Fibroblast of peridontal ligament (primary cell): ENCODE measurements at regions not wholly inside any gene's neighbourhood (a gene's known extent, or its start where the extent isn't known, plus 50 kb on each side); places are given as distances from the start of the nearest gene placed in this dataset.
"Not testable (repeated sequence)": the region's sequence is repeated elsewhere in the genome, so short reads cannot be mapped to it uniquely, and the experiment has no call there.

Source experiments
- DNase-seq: peaks from one replicate; pipeline ENCODE4 v3.0.0-alpha.2; 2010; ENCODE audit errors: extremely low read depth

DNA sequence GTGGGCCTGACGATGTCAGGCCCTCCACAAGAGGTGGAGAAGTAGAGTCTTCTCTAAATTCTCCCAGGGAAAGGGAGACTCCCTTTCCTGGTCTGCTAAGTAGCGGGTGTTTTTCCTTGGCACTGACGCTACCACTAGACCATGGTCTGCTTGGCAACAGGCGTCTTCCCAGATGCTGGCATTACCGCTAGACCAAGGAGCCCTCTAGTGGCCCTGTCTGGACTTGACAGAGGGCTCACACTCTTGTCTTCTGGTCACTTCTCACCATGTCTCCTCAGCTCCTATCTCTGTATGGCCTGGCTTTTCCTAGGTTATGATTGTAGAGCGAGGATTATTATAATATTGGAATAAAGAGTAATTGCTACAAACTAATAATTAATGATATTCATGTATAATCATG is 51.1 kb upstream of the RASSF6 start:
- DNase-seq: not testable (repeated sequence)

DNA sequence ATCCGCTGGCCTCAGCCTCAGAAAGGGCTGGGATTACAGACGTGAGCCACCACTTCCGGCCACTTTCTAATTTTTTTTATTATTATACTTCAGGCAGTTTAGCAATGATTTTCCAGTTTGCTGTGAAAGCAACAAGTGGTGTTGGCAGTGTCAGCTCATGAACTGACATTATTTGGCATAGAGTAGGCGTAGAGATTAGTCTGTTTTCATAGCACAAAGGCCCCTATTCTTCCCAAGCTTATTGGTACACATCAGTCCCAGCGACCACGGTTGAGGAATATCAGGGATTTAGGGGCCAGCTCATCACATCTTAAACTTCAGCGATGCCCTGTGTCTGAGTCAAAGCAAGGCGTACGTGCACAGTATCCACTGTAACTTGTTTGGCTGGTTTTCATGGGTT is 53.0 kb upstream of the RASSF6 start:
- DNase-seq: no peak

DNA sequence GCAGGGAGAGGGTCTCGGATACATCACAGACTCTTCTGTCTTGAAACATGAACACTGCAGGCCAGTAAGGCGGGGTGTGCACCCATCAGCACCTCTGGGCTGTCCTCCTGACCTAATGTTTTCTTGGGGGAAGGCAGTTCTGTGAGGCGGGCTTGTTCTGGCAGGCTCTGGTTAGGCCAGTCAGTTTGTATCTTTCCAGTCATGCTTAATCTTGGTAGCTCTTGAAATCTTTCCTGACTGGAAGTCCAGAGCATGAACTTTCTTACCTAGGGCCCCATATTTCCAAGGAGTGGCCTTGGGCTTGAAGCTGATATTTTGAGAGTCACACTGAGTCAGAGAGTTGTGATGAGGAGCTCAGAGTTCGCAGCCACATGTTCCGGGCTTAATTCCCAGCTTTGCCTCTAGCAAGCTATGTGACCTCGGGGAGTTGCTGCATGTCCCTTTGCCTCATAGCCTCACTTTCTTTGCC is 54.2 kb upstream of the RASSF6 start:
- peak; percentile 49 for DNase-seq

DNA sequence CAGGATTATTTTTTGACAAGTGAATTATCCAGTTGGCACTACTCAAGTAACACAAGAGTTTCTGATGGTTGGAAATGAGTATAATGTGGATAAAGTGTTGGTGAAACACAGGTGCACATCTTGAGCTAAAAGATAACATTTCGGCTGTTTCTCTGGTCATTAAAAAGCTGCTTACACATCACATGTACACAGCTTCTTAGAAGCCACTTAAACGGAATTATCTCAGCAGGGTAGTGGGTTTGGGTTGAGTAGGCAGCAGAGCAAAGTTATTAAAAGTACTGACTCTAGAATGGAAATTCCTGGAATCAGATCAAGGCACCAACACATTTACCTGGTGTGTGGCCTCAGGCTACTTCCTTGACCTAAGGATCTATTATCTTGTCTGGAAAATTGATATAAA is 55.4 kb upstream of the RASSF6 start:
- no peak for DNase-seq

DNA sequence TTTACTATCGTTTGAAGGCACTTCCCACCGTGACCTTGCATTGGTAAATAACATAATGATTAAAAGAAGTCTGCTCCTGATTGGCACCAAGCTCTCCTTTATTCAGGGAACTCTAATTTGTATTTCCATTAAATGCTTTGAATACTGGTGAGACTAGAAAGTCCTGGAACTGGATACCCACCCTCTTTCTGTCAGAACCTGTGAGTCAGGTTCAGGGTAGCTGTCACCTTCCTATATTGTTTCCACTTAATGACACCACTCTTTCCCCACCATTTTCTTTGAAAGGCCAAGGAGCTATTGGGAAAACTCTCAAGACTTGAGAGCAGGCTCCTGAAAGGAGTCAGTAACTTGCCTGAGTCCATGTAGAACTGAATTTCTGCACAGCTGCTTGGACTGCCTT is 55.9 kb upstream of the RASSF6 start:
- no peak for DNase-seq

DNA sequence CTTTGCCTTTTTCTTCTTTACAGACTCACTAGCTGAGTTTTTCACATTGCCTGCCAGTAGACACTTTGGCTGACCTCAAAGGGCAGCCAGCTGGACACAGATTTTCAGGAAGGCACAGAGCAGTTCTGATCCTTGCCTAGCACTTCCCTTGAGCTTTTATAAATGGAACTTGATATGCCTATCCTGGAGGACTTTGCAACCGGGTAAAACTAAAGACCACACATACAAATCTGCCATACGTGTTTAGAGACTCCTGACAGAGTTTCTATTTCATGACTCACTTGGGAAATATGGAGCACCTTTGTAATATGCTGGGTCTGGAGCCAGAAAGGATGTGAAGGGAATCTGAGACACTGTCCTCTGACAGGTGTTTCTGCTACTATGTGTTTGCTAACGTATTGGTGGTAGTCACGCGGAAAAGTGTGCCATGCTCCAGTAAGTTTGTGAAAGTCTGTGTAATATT is 56.7 kb upstream of the RASSF6 start:
- peak; percentile 52 for DNase-seq

DNA sequence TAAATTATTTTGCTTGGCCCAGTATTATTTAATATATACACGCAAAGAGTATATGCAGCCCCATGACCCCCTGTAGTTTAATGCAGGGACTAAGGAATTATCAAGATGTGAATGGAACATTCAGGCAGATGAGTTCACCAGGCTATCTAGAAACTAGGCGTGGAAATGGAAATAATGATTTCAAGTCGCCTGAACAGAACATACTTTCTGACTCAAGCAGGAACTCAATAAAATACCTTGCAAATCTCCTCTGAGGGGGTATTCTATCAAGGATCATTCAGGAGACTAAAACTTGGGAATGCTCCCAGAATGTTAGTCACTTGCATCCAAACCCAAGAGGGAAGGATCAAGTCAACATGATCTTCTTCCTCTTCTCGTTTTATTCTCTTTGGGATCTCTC is 59.6 kb upstream of the RASSF6 start:
- peak; percentile 50 for DNase-seq

DNA sequence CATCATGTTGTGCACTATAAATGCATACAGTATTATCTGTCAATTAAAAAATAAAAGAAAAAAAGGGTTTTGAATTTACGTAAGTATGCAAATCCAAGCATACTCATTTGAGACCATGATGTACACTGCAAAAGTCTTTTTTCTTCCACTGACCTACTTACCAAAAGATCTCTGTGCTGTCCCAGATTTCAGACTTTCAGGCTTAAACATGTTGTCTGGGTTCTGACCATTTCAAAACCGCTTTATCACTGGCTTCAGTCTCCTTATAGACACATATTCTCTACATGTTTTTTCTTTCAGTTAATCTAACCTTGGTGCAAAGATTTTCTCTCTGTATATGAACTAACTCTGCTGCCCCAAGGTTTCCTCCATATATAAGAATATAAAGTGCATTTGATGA is 58.6 kb upstream of the CXCL8 start:
- DNase-seq: no peak

DNA sequence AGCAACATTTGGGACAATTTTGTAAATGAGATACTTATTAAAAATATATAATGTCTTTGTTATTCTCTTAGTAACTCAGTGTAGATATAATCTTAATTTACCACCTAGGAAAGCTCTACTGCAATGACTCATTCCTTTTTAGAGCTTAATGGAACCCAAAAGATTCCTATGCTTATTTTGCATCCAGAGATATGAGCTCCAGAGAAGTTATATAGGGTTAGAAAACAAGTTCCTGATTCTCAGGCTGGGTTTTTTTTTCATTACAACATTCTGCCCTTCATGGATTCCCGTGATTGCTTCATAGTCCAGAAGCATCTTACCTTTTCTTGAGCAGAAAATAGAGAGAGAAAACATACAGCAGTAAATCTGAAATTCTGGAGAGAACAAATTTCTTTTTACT is 57.9 kb upstream of the CXCL8 start:
- DNase-seq: no peak

DNA sequence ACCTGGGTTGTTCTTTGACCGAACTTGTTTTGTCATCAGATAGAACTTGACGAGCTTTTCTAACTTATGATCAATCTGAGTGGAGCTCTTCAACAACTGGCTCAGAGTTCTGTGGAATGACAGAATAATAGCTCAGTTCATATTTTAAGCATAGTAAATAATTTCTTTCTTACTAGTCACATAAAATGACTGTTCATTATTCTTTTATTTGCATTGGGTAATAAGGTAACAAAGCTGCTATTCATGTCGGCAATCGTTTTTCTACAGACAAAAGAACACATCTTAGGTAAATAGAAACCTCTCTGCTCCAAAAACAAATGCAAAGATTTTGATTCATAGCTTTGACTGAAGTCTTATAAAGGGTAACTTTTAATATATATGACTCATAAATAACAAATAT is 57.3 kb upstream of the CXCL8 start:
- no peak for DNase-seq

DNA sequence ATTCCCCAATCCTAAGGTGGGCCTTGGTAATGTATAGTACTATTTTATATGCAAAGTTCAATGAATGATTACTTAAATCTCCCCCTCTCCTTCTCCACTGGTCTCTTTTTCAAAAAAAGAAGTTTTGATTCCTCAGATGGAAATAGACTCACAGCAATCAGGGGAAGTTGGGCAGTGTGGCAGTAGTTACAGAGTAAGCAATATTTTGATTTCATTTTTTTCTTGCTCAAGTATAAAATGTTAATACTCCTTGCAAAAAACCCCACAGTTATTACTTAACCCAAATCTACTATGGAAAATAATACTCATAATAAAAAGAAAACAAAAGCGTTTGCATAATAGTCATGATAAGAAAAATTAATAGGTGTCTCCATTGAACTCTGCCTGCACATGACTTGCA is 56.9 kb upstream of the CXCL8 start:
- no peak for DNase-seq

DNA sequence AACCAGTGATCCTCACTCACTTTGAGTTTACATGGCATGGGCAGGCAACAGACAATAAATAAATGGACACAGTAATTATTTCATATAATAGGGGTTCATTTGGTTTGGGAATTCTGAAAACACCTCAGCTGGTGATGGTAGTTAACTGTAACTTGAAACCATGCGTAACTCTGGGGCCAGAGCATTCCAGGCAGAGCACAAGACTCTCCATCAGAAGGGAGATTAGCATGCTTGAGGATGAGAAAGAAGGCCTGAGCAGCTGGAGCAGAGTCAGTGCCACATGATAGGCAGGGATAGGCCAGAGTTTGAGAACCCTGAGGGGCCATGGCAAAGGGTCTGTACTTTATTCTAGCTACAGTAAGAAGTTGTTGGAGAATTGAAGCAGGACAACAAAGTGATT is 56.3 kb upstream of the CXCL8 start:
- DNase-seq: no peak

DNA sequence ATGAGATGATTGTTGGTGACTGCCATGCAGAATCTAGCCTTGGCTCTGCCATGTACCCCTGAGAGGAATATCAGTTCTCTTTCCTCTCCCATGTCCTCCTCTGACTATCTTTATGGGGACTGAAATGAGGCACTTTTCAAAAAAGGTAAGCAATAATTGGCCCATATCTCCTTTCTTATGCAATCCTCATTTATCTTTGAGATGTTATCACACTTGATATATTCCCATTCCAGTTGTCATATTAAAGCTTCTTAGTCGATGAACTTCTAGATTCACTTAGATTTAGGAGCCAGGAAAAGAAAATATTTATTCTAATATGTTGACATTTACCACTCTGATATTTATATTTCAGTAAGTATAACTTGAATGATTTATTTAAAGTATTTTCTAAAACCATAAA is 55.3 kb upstream of the CXCL8 start:
- DNase-seq: no peak

DNA sequence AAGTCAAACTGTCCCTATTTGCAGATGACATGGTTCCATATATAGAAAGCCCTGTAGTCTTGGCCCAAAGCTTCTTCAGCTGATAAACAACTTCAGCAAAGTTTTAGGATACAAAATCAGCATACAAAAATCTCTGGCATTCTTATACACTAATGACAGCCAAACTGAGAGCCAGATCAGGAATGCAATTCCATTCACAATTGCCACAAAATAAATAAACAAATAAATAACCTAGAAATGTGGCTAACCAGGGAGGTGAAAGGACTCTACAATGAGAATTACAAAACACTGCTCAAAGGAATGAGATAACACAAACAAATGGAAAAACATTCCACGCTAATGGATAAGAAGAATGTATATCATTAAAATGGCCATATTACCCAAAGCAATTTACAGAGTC is 52.9 kb upstream of the CXCL8 start:
- DNase-seq: no peak

DNA sequence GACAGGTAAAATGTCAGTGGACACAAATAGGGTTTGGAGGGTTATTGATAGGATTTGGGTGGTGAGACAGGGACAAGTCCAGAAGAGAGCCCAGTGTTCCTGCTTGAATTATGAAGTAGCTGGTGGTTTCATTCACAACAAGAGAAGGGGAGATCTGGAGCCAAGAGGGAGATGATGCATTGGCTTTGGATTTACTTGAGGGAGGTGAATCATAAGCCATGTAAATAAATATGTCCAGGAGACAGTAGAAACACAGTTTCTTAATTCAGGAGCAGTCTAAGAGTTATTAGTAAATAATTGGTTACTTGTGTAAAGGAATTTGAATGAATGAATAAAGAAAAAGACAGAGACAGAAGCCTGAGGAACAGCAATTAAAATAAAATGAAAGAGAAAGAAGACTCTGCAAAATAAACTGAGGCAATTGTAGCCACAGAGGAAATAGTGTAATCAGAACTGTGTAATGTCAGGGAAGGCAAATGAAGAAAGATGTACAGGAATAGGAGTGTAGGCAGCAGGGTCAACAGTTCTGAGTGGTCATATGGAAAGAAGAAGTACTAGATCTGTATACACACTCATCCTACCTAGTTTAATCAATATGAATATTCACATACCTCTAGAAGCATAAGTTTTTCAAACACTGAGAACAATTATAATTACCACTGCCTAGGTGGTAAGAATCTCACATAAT is 50.2 kb upstream of the CXCL8 start:
- peak; percentile 57 for DNase-seq
